Sigmoid colon (tissue), 6 donors: ENCODE measurements at regions not wholly inside any gene's neighbourhood (a gene's known extent, or its start where the extent isn't known, plus 50 kb on each side); places are given as distances from the start of the nearest gene placed in this dataset.
"Not testable (repeated sequence)": the region's sequence is repeated elsewhere in the genome, so short reads cannot be mapped to it uniquely, and the experiment has no call there.

Source experiments
- DNase-seq: peaks from one replicate; pipeline ENCODE4 v3.0.0-alpha.2; 2019
- H3K27ac ChIP-seq, 4 donors: fragments of 200-600 bp; sonication (generic); one replicate each; pipeline ENCODE4 v1.5.1; 2016 to 2019; ENCODE audit warnings: mild to moderate bottlenecking in 1 of 4
- H3K27me3 ChIP-seq, 3 donors: fragments of 200-600 bp; sonication (generic); one replicate each; pipeline ENCODE4 v1.5.1; 2019; ENCODE audit warnings: mild to moderate bottlenecking in 1 of 3
- H3K36me3 ChIP-seq, 4 donors: fragments of 200-600 bp; sonication (generic); one replicate each; pipeline ENCODE4 v1.5.1; 2016 to 2019
- H3K4me1 ChIP-seq, 4 donors: fragments of 200-600 bp; sonication (generic); one replicate each; pipeline ENCODE4 v1.5.1; 2017 to 2019
- H3K4me3 ChIP-seq, 4 donors: fragments of 200-600 bp; sonication (generic); one replicate each; pipeline ENCODE4 v1.5.1; 2017 to 2019; ENCODE audit warnings: mild to moderate bottlenecking in 2 of 4, moderate library complexity in 1 of 4
- H3K9me3 ChIP-seq, 4 donors: fragments of 200-600 bp in 3 of 4; sonication (generic) in 3 of 4; one replicate each; pipeline versions ENCODE4 v1.5.1 to v1.6.1; 2013 to 2019
- EP300 ChIP-seq, 4 donors: sonication (generic); formaldehyde crosslinking; IDR thresholded peaks; one replicate each; pipeline ENCODE4 v1.6.1; 2017; ENCODE audit warnings: antibody characterized with exemption in 4 of 4
- POLR2A ChIP-seq, 2 donors: fragments of 450-650 bp; IDR thresholded peaks; one replicate each; pipeline ENCODE4 v1.6.1; 2016; ENCODE audit warnings: antibody characterized with exemption in 2 of 2, mild to moderate bottlenecking in 2 of 2, moderate library complexity in 2 of 2
- POLR2AphosphoS5 ChIP-seq, 4 donors: sonication (generic); formaldehyde crosslinking; IDR thresholded peaks; one replicate each; pipeline ENCODE4 v1.6.1; 2017; ENCODE audit warnings: antibody characterized with exemption in 4 of 4
- WGBS, 2 donors: extraction: QIAGEN DNeasy Blood & Tissue Kit; methylation state at CpG; one replicate each; pipeline ENCODE4 v1.1.7; 2013; 5-methylcytosine and 5-hydroxymethylcytosine counted together
- intact Hi-C: fragments of 100-400 bp; cut with DNase I; formaldehyde crosslinking; loops from one replicate; pipeline ENCODE4 v1.15.1; 2023
- TF ChIP-seq, protein P1 (sequence below), 4 experiments: fragments of 450-650 bp in 3 of 4; fragments of 200-600 bp in 1 of 4; IDR thresholded peaks; one replicate each; pipeline ENCODE4 v1.5.1; 2016 to 2019; ENCODE audit warnings: antibody characterized with exemption in 4 of 4, mild to moderate bottlenecking in 3 of 4, moderate library complexity in 2 of 4
- donor health status: healthy with polysubstance abuse.
- donor health status: healthy.

DNA sequence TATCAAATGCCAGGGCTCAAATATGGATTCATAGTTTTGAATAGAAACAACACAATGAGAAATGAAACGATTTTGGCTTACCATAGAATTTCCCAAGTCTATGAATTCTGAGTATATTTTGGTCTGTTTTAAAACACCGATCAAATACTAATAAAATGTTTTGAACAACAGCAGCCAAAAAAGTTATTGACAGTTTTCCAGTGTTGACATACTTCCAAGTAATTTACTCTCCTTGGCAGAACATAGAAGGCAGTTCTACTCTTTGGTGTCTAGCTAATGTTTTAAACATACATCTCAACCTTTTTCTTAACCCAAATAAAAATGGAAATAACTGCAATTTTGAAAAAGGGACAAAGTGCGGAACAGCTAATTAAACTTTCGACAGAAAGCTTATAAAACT is 1419.8 kb downstream of the ADGRL3 start:
- Histone ChIP-seq H3K4me3 (no peak overlapping the region), H3K4me1 (no peaks in the 10 kb centered on the region), H3K36me3 (no peaks in the 10 kb centered on the region), H3K27ac (no peak overlapping the region), H3K27me3 (no peaks in the 10 kb centered on the region), H3K9me3 (no peaks in the 10 kb centered on the region)
- TF ChIP-seq EP300 (IDR thresholded peaks at IDR 0.05): no peak
- TF ChIP-seq POLR2AphosphoS5 (IDR thresholded peaks at IDR 0.05): no peak
- no peak for TF ChIP-seq POLR2A (IDR thresholded peaks at IDR 0.05)
- TF ChIP-seq, protein P1, sequence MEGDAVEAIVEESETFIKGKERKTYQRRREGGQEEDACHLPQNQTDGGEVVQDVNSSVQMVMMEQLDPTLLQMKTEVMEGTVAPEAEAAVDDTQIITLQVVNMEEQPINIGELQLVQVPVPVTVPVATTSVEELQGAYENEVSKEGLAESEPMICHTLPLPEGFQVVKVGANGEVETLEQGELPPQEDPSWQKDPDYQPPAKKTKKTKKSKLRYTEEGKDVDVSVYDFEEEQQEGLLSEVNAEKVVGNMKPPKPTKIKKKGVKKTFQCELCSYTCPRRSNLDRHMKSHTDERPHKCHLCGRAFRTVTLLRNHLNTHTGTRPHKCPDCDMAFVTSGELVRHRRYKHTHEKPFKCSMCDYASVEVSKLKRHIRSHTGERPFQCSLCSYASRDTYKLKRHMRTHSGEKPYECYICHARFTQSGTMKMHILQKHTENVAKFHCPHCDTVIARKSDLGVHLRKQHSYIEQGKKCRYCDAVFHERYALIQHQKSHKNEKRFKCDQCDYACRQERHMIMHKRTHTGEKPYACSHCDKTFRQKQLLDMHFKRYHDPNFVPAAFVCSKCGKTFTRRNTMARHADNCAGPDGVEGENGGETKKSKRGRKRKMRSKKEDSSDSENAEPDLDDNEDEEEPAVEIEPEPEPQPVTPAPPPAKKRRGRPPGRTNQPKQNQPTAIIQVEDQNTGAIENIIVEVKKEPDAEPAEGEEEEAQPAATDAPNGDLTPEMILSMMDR (IDR thresholded peaks at IDR 0.05): no peak
- WGBS, 2 donors: 77 to 82% methylated on average over 4 of the region's 4 CpGs
- intact Hi-C loops: no loop called here
- no peak for DNase-seq

DNA sequence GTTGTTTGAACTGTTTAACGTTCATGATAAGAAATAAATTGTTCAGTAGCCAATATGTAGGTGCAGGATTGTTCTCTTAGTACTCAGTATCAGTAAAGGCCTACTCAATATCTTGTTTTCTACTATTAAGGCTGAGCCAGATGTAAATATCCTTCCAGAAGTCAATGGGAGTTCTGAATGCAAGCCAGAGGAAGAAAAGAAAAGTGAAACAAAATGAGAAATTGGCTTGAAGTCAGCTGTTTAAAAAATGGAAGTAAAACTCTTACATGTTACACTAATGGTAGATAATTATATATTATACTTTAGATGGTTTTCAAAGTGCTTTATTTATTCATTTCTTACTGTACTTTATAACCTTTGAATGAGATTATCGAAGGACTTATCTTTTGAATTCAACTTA is 1417.9 kb downstream of the ADGRL3 start:
- Histone ChIP-seq H3K9me3 (no peaks in the 10 kb centered on the region), H3K4me1 (no peaks in the 10 kb centered on the region), H3K36me3 (no peaks in the 10 kb centered on the region), H3K27ac (no peak overlapping the region), H3K27me3 (no peaks in the 10 kb centered on the region), H3K4me3 (no peak overlapping the region)
- TF ChIP-seq POLR2A (IDR thresholded peaks at IDR 0.05) (no peak), POLR2AphosphoS5 (IDR thresholded peaks at IDR 0.05) (no peak)
- TF ChIP-seq, protein P1 (IDR thresholded peaks at IDR 0.05): no peak
- DNase-seq: no peak
- intact Hi-C loops: no loop called here
- 67 to 74% methylated on average over 2 of the region's 2 CpGs for WGBS, 2 donors

- intact Hi-C loops: no loop called here
- no peaks in the 10 kb centered on the region for H3K4me1 ChIP-seq
- no peaks in the 10 kb centered on the region for H3K9me3 ChIP-seq
- no peak overlapping the region for H3K4me3 ChIP-seq
- no peak overlapping the region for H3K27ac ChIP-seq
- WGBS, 2 donors: 53 to 61% methylated on average over 1 of the region's 1 CpG
- no peak for DNase-seq
- TF ChIP-seq POLR2AphosphoS5 (IDR thresholded peaks at IDR 0.05): no peak
- no peak for TF ChIP-seq EP300 (IDR thresholded peaks at IDR 0.05)
- no peak for TF ChIP-seq POLR2A (IDR thresholded peaks at IDR 0.05)
- TF ChIP-seq, protein P1 (IDR thresholded peaks at IDR 0.05): no peak
- no peaks in the 10 kb centered on the region for H3K27me3 ChIP-seq
- no peaks in the 10 kb centered on the region for H3K36me3 ChIP-seq
Measured at GRCh38 chr4:62601737-62602136, 1401.6 kb downstream of the ADGRL3 start.

DNA sequence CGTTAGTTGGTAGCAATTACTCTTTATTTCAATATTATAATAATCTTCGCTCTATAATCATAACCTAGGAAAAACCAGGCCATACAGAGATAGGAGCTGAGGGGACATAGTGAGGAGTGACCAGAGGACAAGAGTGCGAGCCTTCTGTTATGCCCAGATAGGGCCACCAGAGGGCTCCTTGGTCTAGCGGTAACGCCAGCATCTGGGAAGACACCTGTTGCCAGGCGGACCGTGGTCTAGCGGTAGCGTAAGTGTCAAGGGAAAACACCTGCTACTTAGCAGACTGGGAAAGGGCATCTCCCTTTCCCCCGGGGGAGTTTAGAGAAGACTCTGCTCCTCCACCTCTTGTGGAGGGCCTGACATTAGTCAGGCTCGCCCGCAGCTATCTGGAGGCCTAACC is 1395.1 kb downstream of the ADGRL3 start:
- DNase-seq, H3K27me3 ChIP-seq, H3K4me1 ChIP-seq, H3K9me3 ChIP-seq, H3K4me3 ChIP-seq, H3K27ac ChIP-seq, H3K36me3 ChIP-seq, intact Hi-C loops: not testable (repeated sequence)
- 78 to 84% methylated on average over 12 of the region's 12 CpGs for WGBS, 2 donors

- intact Hi-C loops: no loop called here
- WGBS, 2 donors: 93% methylated on average over 2 of the region's 2 CpGs
- no peak overlapping the region for H3K27ac ChIP-seq
Measured at GRCh38 chr4:62591756-62592155, 1391.6 kb downstream of the ADGRL3 start.

More at GRCh38 chr4:62591756-62592155, 1391.6 kb downstream of the ADGRL3 start:
- TF ChIP-seq POLR2AphosphoS5 (IDR thresholded peaks at IDR 0.05) (no peak), POLR2A (IDR thresholded peaks at IDR 0.05) (no peak), EP300 (IDR thresholded peaks at IDR 0.05) (no peak)
- TF ChIP-seq, protein P1 (IDR thresholded peaks at IDR 0.05): no peak
- no peaks in the 10 kb centered on the region for H3K9me3 ChIP-seq
- no peaks in the 10 kb centered on the region for H3K4me1 ChIP-seq
- no peak for DNase-seq
- no peak overlapping the region for H3K4me3 ChIP-seq
- no peaks in the 10 kb centered on the region for H3K27me3 ChIP-seq
- no peaks in the 10 kb centered on the region for H3K36me3 ChIP-seq
